NAMALWA (cell line): ENCODE measurements at regions not wholly inside any gene's neighbourhood (a gene's known extent, or its start where the extent isn't known, plus 50 kb on each side); places are given as distances from the start of the nearest gene placed in this dataset.

Source experiments
- DNase-seq: peaks from one replicate; pipeline ENCODE4 v3.0.0-alpha.2; 2015; ENCODE audit warnings: low spot score

GRCh38 chr2:47236503-47237215 is 60.3 kb upstream of the CALM2 start:
- no peak for DNase-seq

GRCh38 chr2:47235132-47235531 is 58.8 kb upstream of the CALM2 start:
- DNase-seq, result no peak

- DNase-seq, result no peak
These were observed 58.1 kb upstream of the CALM2 start for GRCh38 chr2:47234456-47234855.

GRCh38 chr2:47232738-47233415 is 56.6 kb upstream of the CALM2 start:
- DNase-seq, result no peak

GRCh38 chr2:47230418-47230817 is 54.1 kb upstream of the CALM2 start:
- DNase-seq, result no peak

- DNase-seq, result no peak
These were observed 51.4 kb upstream of the CALM2 start for GRCh38 chr2:47227532-47228279.

GRCh38 chr2:47226923-47227220 is 50.6 kb upstream of the CALM2 start:
- no peak for DNase-seq

- DNase-seq, result no peak
These were observed 50.0 kb upstream of the CALM2 start for GRCh38 chr2:47226132-47226922.
